HG03139 (cell line): ENCODE measurements at regions not wholly inside any gene's neighbourhood (a gene's known extent, or its start where the extent isn't known, plus 50 kb on each side); places are given as distances from the start of the nearest gene placed in this dataset.

Source experiments
- ATAC-seq: cut with Tn5 transposase; IDR thresholded peaks from one replicate; pipeline ENCODE4 v1.9.1; 2021; ENCODE audit not compliant: unreplicated experiment

DNA sequence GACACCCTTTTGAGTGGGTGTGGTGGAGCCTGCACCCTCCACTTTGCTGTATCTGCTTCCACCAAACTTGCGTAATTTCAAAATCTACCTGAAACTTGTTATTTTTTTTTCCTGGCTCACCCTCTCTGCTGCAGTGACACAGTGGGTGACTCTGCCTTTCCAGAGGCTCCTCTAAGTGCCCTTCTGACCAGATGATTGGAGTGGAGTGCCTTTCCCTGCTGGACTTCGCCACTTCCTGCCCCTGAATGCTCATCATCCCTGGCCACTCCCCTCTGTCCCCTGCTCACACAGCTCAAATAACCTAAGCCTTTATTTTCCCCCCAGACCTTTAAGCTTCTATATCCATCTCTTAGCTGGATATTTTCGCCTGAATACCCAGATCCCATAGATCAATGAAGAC is 777.5 kb upstream of the ID2 start:
- ATAC-seq, result no peak

DNA sequence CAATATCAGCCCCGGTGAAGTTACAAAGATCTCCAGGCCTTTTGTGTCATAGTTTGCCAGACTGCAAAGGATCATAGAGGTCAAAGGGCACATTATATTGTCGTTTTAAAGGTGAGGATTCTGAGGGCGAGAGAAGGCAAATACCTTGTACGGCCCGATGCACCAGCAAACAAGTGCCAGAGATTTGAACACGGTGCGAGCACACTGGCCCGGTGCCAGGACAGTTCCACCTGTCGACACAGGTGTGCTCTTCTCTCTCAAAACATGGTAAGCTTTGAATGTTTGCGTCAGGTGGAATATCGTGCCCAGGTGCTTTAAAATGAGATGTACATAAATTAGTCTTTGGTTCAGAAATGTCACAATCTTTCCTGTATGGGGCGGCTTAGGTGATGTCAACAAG is 776.1 kb upstream of the ID2 start:
- no peak for ATAC-seq

DNA sequence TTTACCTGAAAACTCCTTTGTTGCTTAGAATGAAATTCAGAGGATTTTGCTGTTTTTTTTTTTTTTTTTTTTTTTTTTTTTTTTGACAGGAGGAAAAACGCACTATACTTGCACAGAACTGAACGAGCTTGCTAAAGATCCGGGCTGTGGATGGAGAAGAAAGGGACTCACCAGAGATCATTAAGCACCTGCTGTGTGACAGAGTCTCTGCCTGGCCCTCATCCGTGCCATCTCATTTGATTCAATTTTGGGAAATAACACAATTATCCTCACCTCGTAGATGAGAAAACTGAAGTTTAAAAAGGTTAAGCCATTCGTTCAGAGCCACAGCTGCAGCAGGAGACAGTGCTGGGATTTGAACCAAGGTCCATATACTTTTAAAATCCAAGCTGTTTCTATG is 775.4 kb upstream of the ID2 start:
- ATAC-seq, result no peak

DNA sequence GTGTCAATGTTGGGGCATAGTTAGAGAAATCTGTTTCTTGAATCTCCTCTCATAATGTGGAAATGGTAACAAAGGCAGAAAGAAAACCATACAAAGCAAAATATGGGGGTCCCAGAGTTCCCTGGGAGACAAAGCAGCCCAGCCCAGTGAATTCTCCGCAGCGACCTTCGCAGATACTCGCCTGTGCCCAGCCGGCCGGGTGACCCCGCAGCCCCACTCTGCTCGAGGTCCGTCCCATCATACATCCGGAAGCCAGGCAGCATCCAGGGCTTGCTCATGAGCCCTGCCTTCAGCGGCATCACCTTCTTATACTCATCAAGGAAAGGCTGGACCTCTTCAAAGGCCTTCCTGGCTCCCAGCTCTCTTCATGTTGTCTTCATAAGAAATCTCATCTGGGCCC is 774.8 kb upstream of the ID2 start:
- ATAC-seq, result no peak

DNA sequence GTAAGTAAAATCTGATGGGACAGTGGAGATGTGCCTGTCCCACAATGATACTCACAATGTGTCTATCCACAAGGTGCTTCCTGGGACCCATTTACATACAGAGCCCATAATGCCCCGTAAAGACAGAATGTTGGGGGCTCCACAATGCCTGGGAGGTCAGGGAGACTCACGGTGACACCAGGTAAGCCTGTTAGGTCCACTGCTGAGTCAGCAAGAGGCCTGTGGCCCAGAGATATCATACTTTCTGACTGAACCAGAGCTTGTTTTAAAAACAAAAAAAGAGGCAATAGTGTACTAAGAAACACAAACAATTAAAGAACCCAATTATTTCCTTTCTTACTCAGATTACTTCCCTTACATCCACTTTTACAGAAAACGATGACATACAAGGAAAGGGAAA is 771.1 kb upstream of the ID2 start:
- no peak for ATAC-seq

DNA sequence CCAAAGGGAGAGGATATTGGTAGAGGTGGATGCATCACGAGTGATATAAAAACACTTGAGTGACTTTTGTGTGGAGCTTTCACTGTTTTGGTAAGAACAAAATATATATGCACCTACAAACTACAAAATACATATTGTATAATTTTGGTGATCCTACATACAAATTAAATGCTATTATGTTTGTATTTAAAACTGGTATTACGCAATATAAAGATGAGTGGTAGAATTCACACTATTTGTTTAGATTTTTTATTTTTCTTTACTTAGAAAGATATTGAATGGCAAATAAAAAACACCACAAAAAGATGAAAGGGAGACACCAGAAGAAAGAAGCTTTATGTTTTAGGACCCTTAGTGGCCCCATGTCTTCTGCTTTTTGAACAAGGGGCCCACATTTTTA is 770.7 kb upstream of the ID2 start:
- no peak for ATAC-seq

DNA sequence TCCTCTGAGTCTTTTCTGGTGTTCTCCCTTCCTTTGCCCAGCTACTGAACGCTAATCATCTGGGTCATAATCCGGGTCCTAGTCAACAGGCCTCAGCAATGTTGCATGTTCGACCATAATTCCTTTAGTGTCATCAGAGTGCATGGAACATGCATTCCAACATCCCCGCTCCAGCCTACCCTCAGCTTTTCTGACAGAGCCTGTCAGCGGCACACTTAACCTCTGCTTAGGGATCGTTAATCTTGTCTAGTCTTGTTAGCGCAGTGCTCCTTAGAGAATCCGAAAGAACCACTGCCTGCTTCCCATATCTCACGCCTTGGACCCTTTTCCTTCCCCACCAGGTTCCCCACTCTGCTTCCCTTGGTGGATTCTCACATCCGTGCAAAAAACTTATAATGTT is 767.9 kb upstream of the ID2 start:
- ATAC-seq, result no peak

DNA sequence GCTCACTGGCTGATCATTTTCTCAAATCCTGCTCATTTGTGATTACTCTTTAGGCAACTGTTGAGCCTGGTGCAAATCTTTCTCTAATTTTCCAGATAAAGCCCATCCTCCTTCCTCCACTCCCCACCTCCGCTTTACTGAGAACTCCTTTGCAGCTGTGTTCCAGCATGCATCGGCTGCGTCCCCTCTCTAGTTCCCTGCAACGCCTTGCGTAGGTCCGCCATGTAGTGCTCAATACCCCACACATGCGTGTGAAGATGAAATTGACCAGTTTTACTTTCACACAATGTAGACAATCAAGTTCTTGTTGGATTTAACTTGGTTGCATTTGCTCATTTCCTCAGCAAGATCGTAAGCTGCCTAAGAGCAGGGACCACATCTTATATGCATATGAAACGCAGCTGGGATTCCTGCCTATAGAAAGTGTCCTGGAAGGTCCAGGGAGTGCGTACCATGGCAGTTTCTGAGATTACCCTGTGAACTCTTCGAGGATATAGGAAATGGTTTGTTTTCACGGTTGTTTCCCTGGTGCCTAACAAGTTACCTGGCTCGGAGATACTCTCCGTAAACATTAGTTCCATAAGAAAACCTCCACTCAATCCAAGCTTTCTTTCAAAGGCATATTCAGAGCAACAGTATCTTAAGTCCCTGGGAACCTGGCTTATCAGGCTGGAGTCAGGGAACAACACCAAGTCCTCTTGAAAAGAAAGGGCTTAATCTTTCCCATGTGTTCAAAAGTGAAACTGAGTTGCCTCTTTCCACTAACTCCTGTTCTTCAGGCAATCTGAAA is 766.4 kb upstream of the ID2 start:
- ATAC-seq, result no peak

DNA sequence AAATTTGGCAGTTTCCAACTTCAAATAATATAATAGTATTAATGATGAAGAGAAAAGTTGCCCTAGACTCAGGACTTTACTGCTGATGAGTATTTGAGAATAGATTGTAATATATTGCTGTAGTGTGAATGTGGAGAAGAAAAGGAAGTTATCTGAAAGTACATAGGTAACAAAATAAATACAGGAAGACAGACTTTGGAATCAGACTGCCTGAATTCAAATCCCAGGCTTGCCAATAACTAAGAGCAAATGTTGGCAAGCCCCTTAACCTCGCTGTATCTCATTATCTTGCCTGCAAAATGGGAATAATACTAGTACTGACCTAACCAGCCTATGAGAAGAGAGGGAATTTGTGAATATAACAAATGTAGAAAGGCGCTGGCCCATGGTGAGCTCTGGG is 765.2 kb upstream of the ID2 start:
- ATAC-seq, result no peak

DNA sequence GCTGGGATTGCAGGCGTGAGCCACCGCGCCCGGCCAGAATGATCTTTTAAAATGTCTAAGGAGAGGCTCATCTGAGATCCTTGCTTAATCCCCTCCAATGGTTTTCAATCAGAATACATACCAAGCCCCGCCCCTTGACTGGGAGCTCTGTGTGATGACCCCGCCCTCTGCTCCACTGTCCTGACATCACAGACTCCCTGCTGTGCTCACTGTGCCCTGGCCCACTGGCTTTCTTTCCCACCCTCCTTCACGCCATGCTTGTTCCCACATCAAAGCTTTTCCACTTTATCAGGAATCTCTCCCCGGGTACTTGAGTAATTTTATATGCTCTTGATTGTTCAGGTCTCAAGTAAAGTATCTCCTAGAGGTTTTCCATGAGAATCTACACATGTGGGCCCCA is 762.3 kb upstream of the ID2 start:
- ATAC-seq, result no peak

DNA sequence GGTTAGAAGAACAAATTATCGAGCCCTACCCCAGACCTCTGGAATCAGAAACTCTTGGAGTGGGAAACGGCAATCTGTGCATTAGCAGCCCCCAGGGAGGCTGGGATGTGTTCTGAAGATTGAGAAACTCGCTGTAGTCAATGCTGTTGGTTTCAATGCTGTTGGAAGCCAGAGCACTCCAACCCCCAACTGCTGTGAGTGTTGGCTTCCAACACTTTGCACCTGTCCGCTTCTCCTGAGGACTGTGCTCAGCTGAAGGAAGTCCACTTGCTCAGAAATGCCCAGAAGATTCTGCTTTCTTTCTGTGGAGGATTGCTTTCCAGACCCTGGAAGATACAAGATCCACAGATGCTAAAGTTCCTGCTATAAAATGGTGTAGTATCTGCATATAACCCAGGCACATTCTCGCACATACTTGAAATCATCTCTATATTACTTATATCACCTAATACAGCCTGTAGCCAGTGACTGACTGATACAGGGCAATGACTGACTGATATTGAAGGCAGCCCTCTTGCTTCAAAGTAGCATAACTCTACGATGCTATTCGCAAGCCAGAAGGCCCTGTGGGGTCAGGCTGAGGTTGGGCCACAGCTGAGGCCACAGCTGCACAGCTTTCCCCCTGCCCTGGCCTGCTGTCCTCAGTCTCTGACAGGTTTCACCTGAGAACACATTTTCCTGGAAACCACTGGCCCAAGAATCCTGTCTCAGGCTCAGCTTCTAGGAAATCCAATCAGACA is 757.7 kb upstream of the ID2 start:
- ATAC-seq, result no peak

DNA sequence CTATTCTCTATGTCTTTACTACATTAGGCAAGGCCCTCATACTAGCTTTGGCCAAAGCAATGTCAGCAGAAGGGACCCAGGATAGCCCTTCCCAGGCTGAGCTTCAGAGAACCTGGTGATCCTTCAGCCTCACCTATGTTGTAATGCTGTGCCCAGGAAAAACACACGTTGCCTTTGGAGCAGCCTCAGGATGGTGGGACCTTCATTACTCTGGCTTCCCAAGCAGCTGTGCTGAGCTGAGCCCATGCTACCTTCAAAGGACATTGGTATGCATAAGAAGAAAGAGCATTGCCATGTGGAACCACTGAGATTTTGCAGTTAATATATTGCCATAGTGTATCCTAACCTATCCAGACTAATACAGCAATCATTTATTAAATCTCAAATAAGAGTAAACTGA is 756.4 kb upstream of the ID2 start:
- ATAC-seq, result no peak

DNA sequence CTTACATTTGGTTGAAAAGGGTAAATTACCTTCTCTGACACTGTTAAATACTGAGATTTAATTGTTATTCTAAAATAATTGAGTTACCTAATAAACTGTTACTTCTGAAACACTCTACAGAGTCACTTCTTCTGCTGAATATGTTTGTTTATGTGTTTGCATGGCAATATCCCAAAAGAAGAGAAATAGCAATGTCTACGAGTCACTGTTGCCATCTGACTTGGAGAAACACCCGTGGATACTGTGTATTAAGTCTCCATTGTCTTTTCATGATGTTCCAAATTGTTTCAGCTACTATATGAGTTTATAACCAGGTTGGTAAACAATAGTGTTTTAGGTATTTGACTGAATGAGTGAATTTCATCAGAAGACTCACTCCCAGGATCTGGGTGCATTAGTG is 754.2 kb upstream of the ID2 start:
- no peak for ATAC-seq

DNA sequence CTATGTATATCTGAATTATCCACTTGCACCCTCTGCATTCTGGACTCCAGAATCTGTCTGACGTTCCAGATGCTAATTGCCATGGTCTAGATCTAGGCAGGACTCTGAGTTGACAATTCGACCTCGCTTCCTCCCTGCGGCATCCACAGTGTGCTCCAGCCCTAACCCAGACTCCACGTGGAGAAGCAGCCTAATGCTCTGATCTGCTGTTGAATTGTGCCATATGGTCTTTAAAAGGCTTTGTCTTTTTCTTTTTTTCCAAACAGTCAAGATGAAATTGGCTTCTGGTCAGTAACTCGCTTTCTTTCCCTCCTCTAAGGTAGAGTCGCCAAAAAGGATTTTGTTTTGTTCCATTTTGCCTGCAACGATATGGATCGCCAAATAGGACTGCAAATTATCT is 752.6 kb upstream of the ID2 start:
- ATAC-seq, result no peak

DNA sequence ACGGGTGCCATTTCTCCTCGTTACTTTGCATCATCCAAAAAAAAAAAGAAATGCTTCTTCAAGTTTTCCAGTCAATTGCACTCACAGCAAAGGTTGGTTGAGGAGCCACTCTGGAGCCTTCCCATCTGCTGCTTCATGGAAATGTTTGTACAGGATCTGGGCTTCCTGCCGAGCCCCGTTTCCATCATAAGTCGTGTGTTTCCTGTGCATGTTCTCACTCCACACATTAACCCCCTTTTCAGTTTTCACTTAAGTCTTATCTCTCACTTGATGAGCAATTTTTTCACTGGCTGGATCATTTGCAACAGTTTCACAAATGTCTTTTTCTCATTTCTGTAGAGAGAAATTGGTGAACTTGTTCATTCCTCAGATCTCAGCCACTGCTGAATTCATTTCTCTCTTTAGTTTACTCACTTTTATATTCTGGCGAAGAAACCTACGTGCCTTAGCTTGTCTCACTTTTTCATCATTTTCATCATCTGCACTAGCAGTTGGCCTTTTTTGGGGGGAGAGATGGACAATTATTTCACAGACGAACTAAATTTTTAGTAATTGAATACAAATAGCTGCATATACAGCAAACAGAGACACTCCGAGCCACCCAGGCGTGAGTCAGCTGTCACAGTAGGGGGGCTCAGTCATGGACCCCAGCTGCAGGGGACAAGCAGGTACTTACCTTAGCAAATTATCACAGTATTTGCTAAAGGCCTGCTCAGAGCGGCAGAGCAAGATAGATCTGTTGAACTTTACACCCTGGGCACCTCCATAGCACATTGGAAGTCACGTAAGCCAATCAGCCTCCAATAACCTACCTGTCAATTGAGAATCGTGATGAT is 750.8 kb upstream of the ID2 start:
- ATAC-seq, result no peak

DNA sequence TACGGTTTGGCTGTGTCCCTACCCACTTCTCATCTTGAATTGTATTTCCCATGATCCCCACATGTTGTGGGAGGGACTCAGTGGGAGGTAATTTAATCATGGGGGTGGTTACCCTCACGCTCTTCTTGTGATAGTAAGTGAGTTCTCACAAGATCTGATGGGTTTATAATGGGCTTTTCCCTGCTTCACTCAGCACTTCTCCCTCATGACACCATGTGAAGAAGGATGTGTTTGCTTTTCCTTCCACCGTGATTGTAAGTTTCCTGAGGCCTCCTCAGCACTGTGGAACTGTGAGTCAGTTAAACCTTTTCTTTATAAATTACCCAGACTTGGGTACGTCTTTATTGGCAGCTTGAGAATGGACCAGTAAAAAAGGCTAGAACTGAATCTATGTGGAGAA is 750.0 kb upstream of the ID2 start:
- no peak for ATAC-seq

DNA sequence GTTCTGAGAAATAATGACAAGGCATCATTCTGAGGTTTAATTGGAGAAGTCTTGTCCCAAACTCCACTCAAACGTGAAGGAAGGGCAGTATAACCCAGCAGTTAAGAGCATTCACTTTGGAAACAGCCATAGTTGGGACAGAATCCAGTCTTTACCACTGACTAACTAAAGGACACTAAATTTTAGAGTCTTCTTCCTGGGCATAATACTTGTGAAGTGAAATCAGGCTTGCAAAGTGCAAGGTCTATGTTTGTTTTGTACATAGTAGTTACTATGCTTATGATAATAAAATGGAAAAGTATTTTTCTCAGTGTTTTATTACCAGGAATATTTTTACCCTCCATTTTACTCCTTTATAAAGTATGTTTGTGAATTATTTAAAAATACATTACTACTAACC is 748.2 kb upstream of the ID2 start:
- no peak for ATAC-seq

DNA sequence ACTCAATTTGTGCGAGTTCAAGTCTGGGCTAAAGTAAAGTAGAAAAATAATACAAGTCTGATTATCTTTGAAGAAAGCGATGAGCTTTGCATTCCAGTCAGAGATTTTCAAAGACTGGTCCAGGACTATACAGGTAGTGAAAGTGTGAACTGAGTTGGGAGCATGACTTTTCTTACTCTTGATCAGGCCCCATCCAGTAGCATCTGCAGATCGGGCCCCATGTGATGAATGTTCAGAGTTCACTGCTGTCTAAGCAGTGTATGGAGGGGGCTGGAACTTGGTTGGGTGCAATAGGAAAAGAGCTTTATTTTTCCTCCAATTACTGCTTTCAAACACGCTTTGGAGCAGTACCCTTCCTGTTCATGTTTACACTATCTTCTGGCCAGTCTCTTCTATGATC is 747.4 kb upstream of the ID2 start:
- ATAC-seq, result no peak

DNA sequence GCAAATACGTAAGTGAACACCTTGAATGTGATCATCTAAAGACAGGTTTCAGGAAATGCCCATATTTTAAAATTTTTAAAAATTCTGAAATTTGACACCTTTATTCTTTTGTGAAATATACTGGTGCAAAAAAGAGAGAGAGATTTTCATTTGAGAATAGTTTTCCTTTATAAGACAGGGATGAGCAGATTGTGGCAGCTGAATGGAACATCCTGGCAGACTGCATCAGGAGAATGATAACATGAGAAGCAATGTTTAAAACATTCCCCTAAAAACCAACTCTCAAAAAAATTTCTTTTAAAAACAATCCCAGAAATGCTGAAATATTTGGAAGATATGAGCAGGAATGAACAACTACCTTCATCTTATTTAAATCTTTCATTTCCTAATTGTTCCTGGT is 744.8 kb upstream of the ID2 start:
- no peak for ATAC-seq

DNA sequence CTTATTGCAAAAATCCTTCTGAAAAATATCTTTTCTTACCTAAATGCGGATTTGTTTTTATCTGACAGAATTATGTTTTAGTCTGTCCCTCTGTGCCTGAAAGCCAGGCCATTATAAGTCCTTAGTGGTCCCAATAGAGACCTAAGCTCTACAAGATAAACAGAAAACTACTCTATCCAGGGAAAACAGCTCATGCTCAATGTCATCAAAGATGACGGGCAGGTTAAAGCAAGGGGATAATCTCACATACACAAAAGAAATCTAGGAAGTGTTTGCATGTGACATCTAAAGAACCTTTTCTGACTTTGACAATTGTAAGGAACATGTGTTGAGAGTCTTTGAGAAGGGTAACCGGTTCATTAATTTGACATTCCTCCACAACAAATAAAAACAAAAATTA is 741.1 kb upstream of the ID2 start:
- ATAC-seq, result no peak

DNA sequence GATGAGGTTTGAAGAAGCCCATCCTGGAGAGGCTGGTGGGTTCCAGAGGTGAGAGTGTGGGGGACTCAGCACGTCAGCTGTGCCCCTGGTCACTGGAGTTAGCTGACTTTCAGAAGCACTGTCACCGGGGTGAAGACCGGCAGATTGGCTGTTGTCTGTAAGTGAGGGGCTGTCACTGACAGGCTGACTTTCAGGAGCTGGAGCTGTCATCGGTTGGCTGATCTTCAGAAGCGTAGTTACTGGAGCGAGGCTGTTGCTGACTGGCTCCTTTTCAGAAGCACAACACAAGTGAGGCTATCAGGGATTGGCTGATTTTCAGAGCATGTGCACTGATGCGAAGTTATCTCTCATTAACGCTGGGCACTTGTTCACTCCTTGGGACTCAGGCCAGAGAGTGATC is 738.4 kb upstream of the ID2 start:
- ATAC-seq, result no peak

DNA sequence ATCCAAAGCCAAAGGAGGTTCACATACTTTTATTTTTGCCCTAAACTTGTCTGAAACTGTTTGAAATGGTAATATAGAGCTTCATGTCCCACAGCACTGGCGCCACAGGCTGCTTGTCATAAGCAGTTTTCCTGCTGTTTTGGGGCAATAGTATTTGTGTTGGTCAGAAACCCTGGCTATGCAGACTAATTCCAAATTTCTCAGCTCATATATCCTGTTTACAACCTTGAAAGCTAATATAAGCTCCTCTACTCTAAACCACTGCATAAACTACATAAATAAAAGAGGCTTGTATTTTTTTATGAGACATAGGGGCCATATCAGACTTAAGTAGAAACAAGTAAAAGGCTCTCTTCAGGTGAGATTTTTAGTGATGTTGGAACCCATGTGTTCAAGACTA is 736.8 kb upstream of the ID2 start:
- no peak for ATAC-seq
